LNCAP (cell line): ENCODE measurements at regions not wholly inside any gene's neighbourhood (a gene's known extent, or its start where the extent isn't known, plus 50 kb on each side); places are given as distances from the start of the nearest gene placed in this dataset.

ENCODE experiments used
- TF ChIP-seq, protein P1 (sequence below): fragments of 450-650 bp; IDR thresholded peaks from 2 replicates; pipeline ENCODE4 v1.5.1; 2017; ENCODE audit warnings: mild to moderate bottlenecking

GRCh38 chr20:11502061-11502460, 415.6 kb upstream of the BTBD3 start:
- TF ChIP-seq, protein P1, sequence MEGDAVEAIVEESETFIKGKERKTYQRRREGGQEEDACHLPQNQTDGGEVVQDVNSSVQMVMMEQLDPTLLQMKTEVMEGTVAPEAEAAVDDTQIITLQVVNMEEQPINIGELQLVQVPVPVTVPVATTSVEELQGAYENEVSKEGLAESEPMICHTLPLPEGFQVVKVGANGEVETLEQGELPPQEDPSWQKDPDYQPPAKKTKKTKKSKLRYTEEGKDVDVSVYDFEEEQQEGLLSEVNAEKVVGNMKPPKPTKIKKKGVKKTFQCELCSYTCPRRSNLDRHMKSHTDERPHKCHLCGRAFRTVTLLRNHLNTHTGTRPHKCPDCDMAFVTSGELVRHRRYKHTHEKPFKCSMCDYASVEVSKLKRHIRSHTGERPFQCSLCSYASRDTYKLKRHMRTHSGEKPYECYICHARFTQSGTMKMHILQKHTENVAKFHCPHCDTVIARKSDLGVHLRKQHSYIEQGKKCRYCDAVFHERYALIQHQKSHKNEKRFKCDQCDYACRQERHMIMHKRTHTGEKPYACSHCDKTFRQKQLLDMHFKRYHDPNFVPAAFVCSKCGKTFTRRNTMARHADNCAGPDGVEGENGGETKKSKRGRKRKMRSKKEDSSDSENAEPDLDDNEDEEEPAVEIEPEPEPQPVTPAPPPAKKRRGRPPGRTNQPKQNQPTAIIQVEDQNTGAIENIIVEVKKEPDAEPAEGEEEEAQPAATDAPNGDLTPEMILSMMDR = no peak

DNA sequence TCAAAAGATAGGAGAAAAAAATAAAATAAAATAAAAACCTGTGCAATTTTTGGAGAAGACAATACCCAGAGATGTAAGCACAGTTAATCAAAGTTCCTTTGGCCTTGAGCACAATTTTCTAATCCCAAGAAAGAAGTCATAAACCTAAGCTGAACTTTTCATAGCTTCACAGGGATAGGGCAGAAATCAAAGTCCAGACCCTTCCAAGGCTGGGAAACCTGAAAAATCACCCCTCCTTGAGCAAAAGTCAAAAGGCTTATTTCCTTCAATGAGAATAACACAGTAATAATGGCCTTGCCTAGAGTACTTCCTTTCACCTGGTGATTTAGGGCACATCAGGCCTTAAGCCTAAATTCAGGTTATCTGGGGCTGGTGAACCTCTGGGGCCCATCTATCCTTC, 415.0 kb upstream of the BTBD3 start:
- TF ChIP-seq, protein P1 = no peak

- TF ChIP-seq, protein P1 = no peak
These were observed 407.9 kb upstream of the BTBD3 start for GRCh38 chr20:11509776-11510175.

- TF ChIP-seq, protein P1 = no peak
These were observed 405.9 kb upstream of the BTBD3 start for GRCh38 chr20:11511821-11512220.

GRCh38 chr20:11516448-11516847, 401.2 kb upstream of the BTBD3 start:
- TF ChIP-seq, protein P1 = no peak

DNA sequence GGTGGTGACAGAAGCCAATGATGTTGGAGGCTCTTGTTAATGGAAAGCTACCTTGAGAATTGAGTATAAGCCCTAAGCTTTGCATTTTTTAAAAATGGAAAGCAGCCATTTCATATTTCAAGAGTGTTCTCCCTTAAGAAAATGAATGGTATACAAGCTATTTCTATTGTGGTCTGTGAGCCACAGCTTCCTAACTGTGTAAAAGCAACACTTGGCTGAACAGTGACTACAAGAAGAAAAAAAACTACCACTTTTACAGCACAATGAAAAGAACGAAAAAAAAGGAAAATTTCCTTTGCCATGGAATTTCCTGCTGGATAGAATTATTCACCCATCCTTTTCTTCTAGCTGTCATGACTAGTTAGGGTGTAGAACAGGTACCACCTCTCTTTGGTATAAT, 397.1 kb upstream of the BTBD3 start:
- TF ChIP-seq, protein P1 = no peak

GRCh38 chr20:11521476-11522365, 396.0 kb upstream of the BTBD3 start:
- TF ChIP-seq, protein P1 = no peak
